GM12874 (cell line): ENCODE measurements at regions not wholly inside any gene's neighbourhood (a gene's known extent, or its start where the extent isn't known, plus 50 kb on each side); places are given as distances from the start of the nearest gene placed in this dataset.

Experiments used
- CTCF ChIP-seq: IDR thresholded peaks from 2 replicates; pipeline ENCODE4 v1.5.1; 2011; ENCODE audit warnings: low read depth, mild to moderate bottlenecking, control low read depth, low read length, moderate library complexity; ENCODE audit not compliant: insufficient read depth

GRCh38 chr18:56171848-56172247 is 466.5 kb downstream of the TXNL1 start:
- TF ChIP-seq CTCF, result no peak

DNA sequence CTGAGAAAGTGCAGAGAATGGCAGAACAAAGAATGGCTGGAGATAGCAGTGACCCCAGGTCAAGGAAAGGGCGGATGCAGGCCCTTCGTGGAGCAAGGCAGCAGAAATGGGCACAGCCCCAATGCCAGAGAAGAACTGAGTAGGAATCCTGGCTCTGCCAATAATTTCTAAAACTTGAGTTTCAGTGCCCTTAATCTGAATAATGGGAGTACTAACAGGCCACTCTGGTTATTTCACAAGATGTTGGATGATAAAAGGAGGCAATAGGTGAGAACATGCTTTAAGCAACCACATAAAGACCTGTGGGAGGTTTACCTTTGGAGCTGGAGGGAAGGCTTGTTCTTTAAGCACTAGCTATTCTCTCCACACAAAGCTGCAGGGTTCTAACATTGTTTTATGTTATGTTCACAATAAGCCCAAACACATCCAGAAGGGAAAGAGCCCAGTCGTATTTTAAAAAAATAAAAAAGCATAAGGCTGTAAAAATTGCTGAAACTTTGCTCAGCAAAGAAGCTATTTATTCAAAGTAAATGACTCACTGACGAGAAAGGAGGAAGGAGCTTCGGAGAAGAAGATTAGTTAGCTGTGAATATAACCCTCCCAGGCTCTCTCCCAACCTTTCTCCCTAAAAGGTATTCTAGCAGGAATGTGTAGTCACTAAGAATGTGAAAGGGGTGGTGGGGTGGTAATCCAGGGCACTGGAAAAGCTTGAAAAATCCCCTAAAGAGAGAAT is 470.2 kb downstream of the TXNL1 start:
- no peak for TF ChIP-seq CTCF

- no peak for TF ChIP-seq CTCF
These were observed 471.0 kb downstream of the TXNL1 start for GRCh38 chr18:56167366-56167765.

DNA sequence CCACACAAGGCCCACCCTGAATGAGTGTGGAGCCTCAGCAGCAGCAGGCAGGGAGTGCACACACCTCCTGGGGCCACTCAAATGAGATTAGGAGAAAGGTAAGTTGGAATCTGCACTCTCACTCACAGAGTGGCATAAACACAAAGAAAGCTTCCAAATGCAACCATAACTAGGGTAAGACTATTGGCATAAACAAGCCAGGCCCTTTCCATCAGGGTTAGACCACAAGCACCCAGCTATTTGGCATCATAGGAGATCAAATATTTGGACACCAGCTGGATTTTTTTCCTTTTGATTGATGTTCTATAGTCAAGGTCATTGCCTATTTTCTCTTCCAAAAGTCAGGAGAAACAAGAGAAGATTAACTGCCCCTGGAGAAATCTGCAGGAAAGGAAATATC is 471.5 kb downstream of the TXNL1 start:
- TF ChIP-seq CTCF, result no peak

DNA sequence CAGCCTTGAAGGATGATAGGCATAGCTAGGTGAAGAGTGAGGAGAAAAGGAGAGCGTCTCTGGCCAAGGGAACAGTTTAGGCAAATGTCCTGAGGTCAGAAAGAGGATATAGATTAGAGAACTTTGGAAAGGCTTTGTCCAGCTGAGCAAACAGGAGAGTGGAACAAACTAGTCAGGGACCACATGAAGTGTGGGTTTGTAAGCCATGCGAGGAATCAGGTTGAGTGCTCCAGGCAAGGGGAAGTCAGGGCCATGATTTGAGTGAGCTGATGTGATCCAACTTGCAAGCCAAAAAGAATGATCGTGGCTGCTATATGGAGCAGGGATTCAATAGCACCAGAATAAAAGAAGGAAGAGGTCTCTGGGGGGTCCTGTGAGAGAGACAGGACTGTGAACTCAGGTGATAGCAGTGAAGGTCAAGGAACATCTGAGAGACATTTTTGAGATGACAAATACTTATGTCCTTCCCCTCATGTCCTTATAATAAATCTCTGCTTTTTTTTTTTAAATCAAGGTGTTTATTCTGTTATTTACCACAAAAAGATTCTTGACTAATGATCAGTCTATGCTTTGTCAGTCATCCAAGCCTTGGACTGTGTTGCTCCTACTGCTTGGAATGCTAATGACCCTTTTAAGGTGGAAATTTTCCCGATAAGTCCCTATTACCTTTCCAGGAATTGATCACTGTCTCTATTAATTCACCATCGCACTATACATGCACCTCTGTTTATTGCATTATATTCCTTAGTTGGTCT is 472.6 kb downstream of the TXNL1 start:
- no peak for TF ChIP-seq CTCF

- no peak for TF ChIP-seq CTCF
These were observed 475.8 kb downstream of the TXNL1 start for GRCh38 chr18:56162311-56163265.
